ENCODE measurements at regions not wholly inside any gene's neighbourhood (a gene's known extent, or its start where the extent isn't known, plus 50 kb on each side); places are given as distances from the start of the nearest gene placed in this dataset.

- Histone ChIP-seq H3K79me2 (ENCODE audit: insufficient read depth, low read depth, low read length) (no peaks in the 10 kb centered on the region), H3K9me2 (ENCODE audit: insufficient read depth, low read length) (no peaks in the 10 kb centered on the region), H3K36me3 (ENCODE audit: insufficient read depth, low read length) (no peaks in the 10 kb centered on the region), H3K9me3 (ENCODE audit: low read length) (no peaks in the 10 kb centered on the region), H4K20me1 (ENCODE audit: insufficient read depth, low read length) (no peaks in the 10 kb centered on the region), H3K27ac (ENCODE audit: low read depth, low read length, poor library complexity, severe bottlenecking) (no peak overlapping the region), H3K4me2 (ENCODE audit: low read length) (no peak overlapping the region), H2AFZ (ENCODE audit: low read length) (no peak overlapping the region), H3K4me1 (ENCODE audit: insufficient read depth, low read length, poor library complexity, severe bottlenecking) (no peaks in the 10 kb centered on the region), H3K4me3 (ENCODE audit: low read depth, low read length, poor library complexity, severe bottlenecking) (no peak overlapping the region)
- TF ChIP-seq EZH2phosphoT487 (IDR thresholded peaks at IDR 0.05; ENCODE audit: borderline replicate concordance, low read depth, low read length) (no peak), CTCF (conservative IDR thresholded peaks at IDR 0.05; ENCODE audit: low read length) (no peak)
- POLR2A ChIA-PET, result interaction anchor here (0.7 kb wide), 1 partner anchor 55 kb away, joined by 3 read pairs; no protein-coding TSS in a partner anchor
- CTCF ChIA-PET (ENCODE audit: unreplicated experiment), result no interaction called here
- DNase-seq (ENCODE audit: low spot score), result no peak
- no TSS peak for BruUV-seq (replicated peaks)
- intact Hi-C loops (cut with micrococcal nuclease; ENCODE audit: unreplicated experiment), result no loop called here
These were observed 103.9 kb upstream of the PAQR3 start for GRCh38 chr4:79043138-79043537.

DNA sequence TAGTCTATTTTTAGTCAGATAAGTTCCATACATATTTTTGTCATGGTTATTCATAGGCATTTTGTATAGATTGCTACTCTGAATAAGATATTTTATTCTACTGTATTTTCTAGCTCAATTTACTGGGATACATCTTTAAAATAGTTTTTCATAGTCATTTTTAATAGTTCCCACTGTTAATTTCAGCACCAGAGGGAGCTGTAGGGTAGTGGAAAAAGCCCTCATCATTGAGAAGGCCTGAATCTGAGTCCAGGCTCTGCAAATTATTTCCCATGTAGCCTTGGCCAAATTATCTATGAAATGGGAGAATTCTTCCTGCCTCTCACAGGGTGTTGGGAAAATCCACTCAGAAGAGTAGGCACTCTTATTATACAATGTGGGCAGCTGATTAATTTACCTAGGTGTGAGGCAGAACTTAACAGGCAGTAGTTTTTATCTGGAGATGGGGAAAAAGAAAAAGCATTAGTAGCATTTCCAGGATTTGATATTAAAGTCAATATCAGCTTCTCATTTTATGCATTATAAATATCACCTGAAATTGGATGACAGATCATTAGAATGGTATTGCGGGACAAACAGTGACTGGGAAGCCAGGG lies 102.9 kb upstream of the PAQR3 start:
- DNase-seq (ENCODE audit: low spot score), result peak; percentile 13
- POLR2A ChIA-PET, result no interaction called here
- no TSS peak for BruUV-seq (replicated peaks)
- Histone ChIP-seq H3K36me3 (ENCODE audit: insufficient read depth, low read length) (no peaks in the 10 kb centered on the region), H4K20me1 (ENCODE audit: insufficient read depth, low read length) (no peaks in the 10 kb centered on the region), H3K4me2 (ENCODE audit: low read length) (no peak overlapping the region), H2AFZ (ENCODE audit: low read length) (no peak overlapping the region), H3K4me1 (ENCODE audit: insufficient read depth, low read length, poor library complexity, severe bottlenecking) (no peaks in the 10 kb centered on the region), H3K79me2 (ENCODE audit: insufficient read depth, low read depth, low read length) (no peaks in the 10 kb centered on the region), H3K27ac (ENCODE audit: low read depth, low read length, poor library complexity, severe bottlenecking) (no peak overlapping the region), H3K9me2 (ENCODE audit: insufficient read depth, low read length) (no peaks in the 10 kb centered on the region), H3K9me3 (ENCODE audit: low read length) (no peaks in the 10 kb centered on the region), H3K4me3 (ENCODE audit: low read depth, low read length, poor library complexity, severe bottlenecking) (no peak overlapping the region)
- CTCF ChIA-PET (ENCODE audit: unreplicated experiment), result no interaction called here
- no peak for TF ChIP-seq EZH2phosphoT487 (IDR thresholded peaks at IDR 0.05; ENCODE audit: borderline replicate concordance, low read depth, low read length)
- TF ChIP-seq CTCF (conservative IDR thresholded peaks at IDR 0.05; ENCODE audit: low read length), result peak; percentile 69
- intact Hi-C loops (cut with micrococcal nuclease; ENCODE audit: unreplicated experiment), result no loop called here

GRCh38 chr4:79034544-79034943 lies 95.3 kb upstream of the PAQR3 start:
- intact Hi-C loops (cut with micrococcal nuclease; ENCODE audit: unreplicated experiment), result no loop called here
- no peaks in the 10 kb centered on the region for H3K36me3 ChIP-seq (ENCODE audit: insufficient read depth, low read length)

More at GRCh38 chr4:79034544-79034943, 95.3 kb upstream of the PAQR3 start:
- H4K20me1 ChIP-seq (ENCODE audit: insufficient read depth, low read length), result no peaks in the 10 kb centered on the region
- H3K27ac ChIP-seq (ENCODE audit: low read depth, low read length, poor library complexity, severe bottlenecking), result no peak overlapping the region
- no TSS peak for BruUV-seq (replicated peaks)
- H3K4me2 ChIP-seq (ENCODE audit: low read length), result no peak overlapping the region
- H3K79me2 ChIP-seq (ENCODE audit: insufficient read depth, low read depth, low read length), result no peaks in the 10 kb centered on the region
- no peak for DNase-seq (ENCODE audit: low spot score)
- no peak overlapping the region for H3K4me3 ChIP-seq (ENCODE audit: low read depth, low read length, poor library complexity, severe bottlenecking)
- ChIA-PET POLR2A (interaction anchor here (0.5 kb wide), 1 partner anchor 410 kb away, joined by 4 read pairs; no protein-coding TSS in a partner anchor), CTCF (ENCODE audit: unreplicated experiment) (no interaction called here)
- no peaks in the 10 kb centered on the region for H3K4me1 ChIP-seq (ENCODE audit: insufficient read depth, low read length, poor library complexity, severe bottlenecking)
- no peak for TF ChIP-seq CTCF (conservative IDR thresholded peaks at IDR 0.05; ENCODE audit: low read length)
- TF ChIP-seq EZH2phosphoT487 (IDR thresholded peaks at IDR 0.05; ENCODE audit: borderline replicate concordance, low read depth, low read length), result no peak
- no peaks in the 10 kb centered on the region for H3K9me3 ChIP-seq (ENCODE audit: low read length)
- no peak overlapping the region for H2AFZ ChIP-seq (ENCODE audit: low read length)
- H3K9me2 ChIP-seq (ENCODE audit: insufficient read depth, low read length), result no peaks in the 10 kb centered on the region

Measured in OCI-LY7 (cell line).